GM21825 (cell line): ENCODE measurements at regions not wholly inside any gene's neighbourhood (a gene's known extent, or its start where the extent isn't known, plus 50 kb on each side); places are given as distances from the start of the nearest gene placed in this dataset.
"Not testable (repeated sequence)": the region's sequence is repeated elsewhere in the genome, so short reads cannot be mapped to it uniquely, and the experiment has no call there.

Experiments
- ATAC-seq: cut with Tn5 transposase; IDR thresholded peaks from one replicate; pipeline ENCODE4 v1.9.1; 2021; ENCODE audit warnings: mild to moderate bottlenecking, moderate library complexity; ENCODE audit not compliant: unreplicated experiment

- no peak for ATAC-seq
Observed at GRCh38 chr7:92976931-92977330, 140.6 kb upstream of the CDK6 start.

- ATAC-seq = no peak
Observed at GRCh38 chr7:92973974-92974373, 137.6 kb upstream of the CDK6 start.

- no peak for ATAC-seq
Observed at GRCh38 chr7:92973293-92973731, 136.9 kb upstream of the CDK6 start.

- no peak for ATAC-seq
Observed at GRCh38 chr7:92972441-92972840, 136.1 kb upstream of the CDK6 start.

- ATAC-seq = no peak
Observed at GRCh38 chr7:92969061-92969460, 132.7 kb upstream of the CDK6 start.

GRCh38 chr7:92968502-92968901 lies 132.1 kb upstream of the CDK6 start:
- no peak for ATAC-seq

- no peak for ATAC-seq
Observed at GRCh38 chr7:92967238-92967637, 130.9 kb upstream of the CDK6 start.

- no peak for ATAC-seq
Observed at GRCh38 chr7:92964141-92964540, 127.8 kb upstream of the CDK6 start.

- no peak for ATAC-seq
Observed at GRCh38 chr7:92963566-92963965, 127.2 kb upstream of the CDK6 start.

- no peak for ATAC-seq
Observed at GRCh38 chr7:92961961-92962360, 125.6 kb upstream of the CDK6 start.

- ATAC-seq = no peak
Observed at GRCh38 chr7:92956575-92956974, 120.2 kb upstream of the CDK6 start.

- no peak for ATAC-seq
Observed at GRCh38 chr7:92955081-92955480, 118.7 kb upstream of the CDK6 start.

GRCh38 chr7:92953657-92954056 lies 117.3 kb upstream of the CDK6 start:
- ATAC-seq = no peak

- no peak for ATAC-seq
Observed at GRCh38 chr7:92949748-92950147, 113.4 kb upstream of the CDK6 start.

- ATAC-seq = no peak
Observed at GRCh38 chr7:92945840-92946239, 109.5 kb upstream of the CDK6 start.

GRCh38 chr7:92944633-92945032 lies 108.3 kb upstream of the CDK6 start:
- no peak for ATAC-seq

- not testable (repeated sequence) for ATAC-seq
Observed at GRCh38 chr7:92942706-92943105, 106.3 kb upstream of the CDK6 start.

- ATAC-seq = no peak
Observed at GRCh38 chr7:92939666-92940360, 103.4 kb upstream of the CDK6 start.

- ATAC-seq = no peak
Observed at GRCh38 chr7:92934096-92934495, 97.7 kb upstream of the CDK6 start.

GRCh38 chr7:92932450-92932849 lies 96.1 kb upstream of the CDK6 start:
- no peak for ATAC-seq

GRCh38 chr7:92930404-92930803 lies 94.0 kb upstream of the CDK6 start:
- no peak for ATAC-seq

GRCh38 chr7:92926697-92927044 lies 90.3 kb upstream of the CDK6 start:
- ATAC-seq = no peak
